GM23338 (cell line): ENCODE measurements at regions not wholly inside any gene's neighbourhood (a gene's known extent, or its start where the extent isn't known, plus 50 kb on each side); places are given as distances from the start of the nearest gene placed in this dataset.

Source experiments
- ATAC-seq: fragments of 200-7000 bp; cut with Tn5 transposase; 3 replicates; pipeline ENCODE4 v1.9.1; 2020
- DNase-seq: peaks from one replicate; pipeline ENCODE4 v3.0.0-alpha.2; 2015; ENCODE audit warnings: low spot score
- H2AFZ ChIP-seq: fragments of 200-600 bp; sonication (generic); 2 replicates; pipeline ENCODE4 v1.8.0; 2016; ENCODE audit warnings: antibody characterized with exemption, mild to moderate bottlenecking, moderate library complexity
- H3F3A ChIP-seq: fragments of 200-600 bp; sonication (generic); replicated peaks from 2 replicates; pipeline ENCODE4 v1.8.0; 2017; ENCODE audit warnings: antibody characterized with exemption, mixed run types, low read depth
- H3K27ac ChIP-seq: fragments of 200-600 bp; sonication (generic); 2 replicates; pipeline ENCODE4 v1.6.1; 2016; ENCODE audit warnings: low read depth
- H3K27me3 ChIP-seq: fragments of 200-600 bp; sonication (generic); 2 replicates; pipeline ENCODE4 v1.8.0; 2016; ENCODE audit warnings: mild to moderate bottlenecking, mixed run types, moderate library complexity; ENCODE audit not compliant: insufficient read depth
- H3K36me3 ChIP-seq: fragments of 200-600 bp; sonication (generic); 2 replicates; pipeline ENCODE4 v1.8.0; 2016; ENCODE audit warnings: mild to moderate bottlenecking; ENCODE audit not compliant: insufficient read depth
- H3K4me1 ChIP-seq: fragments of 200-600 bp; sonication (generic); 2 replicates; pipeline ENCODE4 v1.8.0; 2016; ENCODE audit warnings: mild to moderate bottlenecking, moderate library complexity; ENCODE audit not compliant: insufficient read depth
- H3K4me2 ChIP-seq: fragments of 200-600 bp; sonication (generic); 2 replicates; pipeline ENCODE4 v1.7.1; 2017; ENCODE audit warnings: mixed run types
- H3K4me3 ChIP-seq: fragments of 200-600 bp; sonication (generic); 2 replicates; pipeline ENCODE4 v1.6.1; 2016; ENCODE audit warnings: mixed run types
- H3K79me2 ChIP-seq: fragments of 200-600 bp; sonication (generic); replicated peaks from 2 replicates; pipeline ENCODE4 v1.8.0; 2017; ENCODE audit warnings: mild to moderate bottlenecking; ENCODE audit not compliant: insufficient read depth
- H3K9me2 ChIP-seq: fragments of 200-600 bp; sonication (generic); 2 replicates; pipeline ENCODE4 v1.8.0; 2017; ENCODE audit not compliant: insufficient read depth
- H4K20me1 ChIP-seq: fragments of 200-600 bp; sonication (generic); replicated peaks from 2 replicates; pipeline ENCODE4 v1.8.0; 2017; ENCODE audit warnings: mild to moderate bottlenecking; ENCODE audit not compliant: insufficient read depth
- H3K27ac Mint-ChIP-seq: 2 replicates; pipeline ENCODE4 v1.8.0; 2020; ENCODE audit warnings: inconsistent platforms, mild to moderate bottlenecking, moderate library complexity, mixed read lengths
- H3K27me3 Mint-ChIP-seq: 3 replicates; pipeline ENCODE4 v1.8.0; 2022; ENCODE audit warnings: low read depth, mild to moderate bottlenecking, moderate library complexity, mixed read lengths, inconsistent platforms; ENCODE audit not compliant: insufficient read depth, poor library complexity
- H3K36me3 Mint-ChIP-seq: 3 replicates; pipeline ENCODE4 v1.8.0; 2021; ENCODE audit warnings: low read depth, mild to moderate bottlenecking, inconsistent platforms, moderate library complexity, mixed read lengths
- H3K4me1 Mint-ChIP-seq: 3 replicates; pipeline ENCODE4 v1.8.0; 2020; ENCODE audit warnings: mild to moderate bottlenecking, inconsistent platforms, mixed read lengths
- H3K4me3 Mint-ChIP-seq: 3 replicates; pipeline ENCODE4 v1.8.0; 2021; ENCODE audit warnings: moderate library complexity, mild to moderate bottlenecking, inconsistent platforms, mixed read lengths
- H3K9me3 Mint-ChIP-seq: 3 replicates; pipeline ENCODE4 v1.8.0; 2020; ENCODE audit warnings: moderate library complexity, mild to moderate bottlenecking, inconsistent platforms, mixed read lengths
- CREB1 ChIP-seq: fragments of 250-450 bp; sonication (Bioruptor Pico); IDR thresholded peaks from 2 replicates; pipeline ENCODE4 v1.5.0; 2020; ENCODE audit warnings: low read depth, mild to moderate bottlenecking, moderate library complexity
- EZH2 ChIP-seq: fragments of 200-600 bp; sonication (generic); IDR thresholded peaks from one replicate; pipeline ENCODE4 v1.8.0; 2017; ENCODE audit warnings: antibody characterized with exemption, mild to moderate bottlenecking, low read depth; ENCODE audit not compliant: unreplicated experiment
- EZH2phosphoT487 ChIP-seq: fragments of 200-600 bp; sonication (generic); IDR thresholded peaks from one replicate; pipeline ENCODE4 v1.8.1; 2018; ENCODE audit warnings: antibody characterized with exemption; ENCODE audit not compliant: unreplicated experiment
- JUNB ChIP-seq: IDR thresholded peaks from one replicate; pipeline ENCODE4 v1.6.1; 2016; ENCODE audit warnings: antibody characterized with exemption; ENCODE audit not compliant: unreplicated experiment
- NANOG ChIP-seq: IDR thresholded peaks from 2 replicates; pipeline ENCODE4 v1.6.1; 2016; ENCODE audit warnings: antibody characterized with exemption, borderline replicate concordance
- POLR2AphosphoS5 ChIP-seq: IDR thresholded peaks from 2 replicates; pipeline ENCODE4 v1.6.1; 2016; ENCODE audit warnings: antibody characterized with exemption, low read depth
- ZNF114 ChIP-seq: fragments of 250-450 bp; sonication (Bioruptor Pico); IDR thresholded peaks from 2 replicates; pipeline ENCODE4 v1.5.0; 2020; ENCODE audit warnings: mild to moderate bottlenecking, moderate library complexity
- ZNF331 ChIP-seq: fragments of 250-450 bp; sonication (Bioruptor Pico); IDR thresholded peaks from 2 replicates; pipeline ENCODE4 v1.5.0; 2020; ENCODE audit warnings: low read depth, mild to moderate bottlenecking, moderate library complexity
- TF ChIP-seq, protein P1 (sequence below): IDR thresholded peaks from 2 replicates; pipeline ENCODE4 v1.6.1; 2016; ENCODE audit warnings: antibody characterized with exemption
- TF ChIP-seq, protein P2 (sequence below), 2 experiments: fragments of 200-600 bp in 1 of 2; sonication (generic) in 1 of 2; conservative IDR thresholded peaks; 2 replicates each; pipeline versions ENCODE4 v1.5.1 to v1.6.1; 2016 to 2017; ENCODE audit warnings: antibody characterized with exemption in 2 of 2, low read depth in 2 of 2, mild to moderate bottlenecking in 2 of 2, moderate library complexity in 1 of 2
- TF ChIP-seq, protein P3 (sequence below): IDR thresholded peaks from one replicate; pipeline ENCODE4 v1.6.1; 2018; ENCODE audit warnings: antibody characterized with exemption; ENCODE audit not compliant: unreplicated experiment

GRCh38 chr2:185337033-185337432 is 401.6 kb upstream of the FSIP2 start:
- Histone ChIP-seq H3K4me1 (no peaks in the 10 kb centered on the region), H3K36me3 (no peaks in the 10 kb centered on the region), H3K4me2 (no peak overlapping the region), H3K9me2 (no peaks in the 10 kb centered on the region), H2AFZ (no peak overlapping the region), H3K27ac (no peak overlapping the region), H3K4me3 (no peak overlapping the region), H3K79me2 (no peaks in the 10 kb centered on the region), H3F3A (no peaks in the 10 kb centered on the region), H4K20me1 (no peaks in the 10 kb centered on the region), H3K27me3 (no peaks in the 10 kb centered on the region)
- Mint-ChIP-seq H3K27me3 (peaks cover 1% of the 10 kb centered on the region), H3K4me3 (no peak overlapping the region), H3K36me3 (peaks cover 6% of the 10 kb centered on the region; the same call in 2 of the 3 replicates), H3K4me1 (no peaks in the 10 kb centered on the region), H3K27ac (no peak overlapping the region), H3K9me3 (peaks cover 9% of the 10 kb centered on the region)
- DNase-seq (peak; percentile 49), ATAC-seq (peak; percentile 78)
- TF ChIP-seq, protein P1, sequence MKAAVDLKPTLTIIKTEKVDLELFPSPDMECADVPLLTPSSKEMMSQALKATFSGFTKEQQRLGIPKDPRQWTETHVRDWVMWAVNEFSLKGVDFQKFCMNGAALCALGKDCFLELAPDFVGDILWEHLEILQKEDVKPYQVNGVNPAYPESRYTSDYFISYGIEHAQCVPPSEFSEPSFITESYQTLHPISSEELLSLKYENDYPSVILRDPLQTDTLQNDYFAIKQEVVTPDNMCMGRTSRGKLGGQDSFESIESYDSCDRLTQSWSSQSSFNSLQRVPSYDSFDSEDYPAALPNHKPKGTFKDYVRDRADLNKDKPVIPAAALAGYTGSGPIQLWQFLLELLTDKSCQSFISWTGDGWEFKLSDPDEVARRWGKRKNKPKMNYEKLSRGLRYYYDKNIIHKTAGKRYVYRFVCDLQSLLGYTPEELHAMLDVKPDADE = no peak
- TF ChIP-seq, protein P2, sequence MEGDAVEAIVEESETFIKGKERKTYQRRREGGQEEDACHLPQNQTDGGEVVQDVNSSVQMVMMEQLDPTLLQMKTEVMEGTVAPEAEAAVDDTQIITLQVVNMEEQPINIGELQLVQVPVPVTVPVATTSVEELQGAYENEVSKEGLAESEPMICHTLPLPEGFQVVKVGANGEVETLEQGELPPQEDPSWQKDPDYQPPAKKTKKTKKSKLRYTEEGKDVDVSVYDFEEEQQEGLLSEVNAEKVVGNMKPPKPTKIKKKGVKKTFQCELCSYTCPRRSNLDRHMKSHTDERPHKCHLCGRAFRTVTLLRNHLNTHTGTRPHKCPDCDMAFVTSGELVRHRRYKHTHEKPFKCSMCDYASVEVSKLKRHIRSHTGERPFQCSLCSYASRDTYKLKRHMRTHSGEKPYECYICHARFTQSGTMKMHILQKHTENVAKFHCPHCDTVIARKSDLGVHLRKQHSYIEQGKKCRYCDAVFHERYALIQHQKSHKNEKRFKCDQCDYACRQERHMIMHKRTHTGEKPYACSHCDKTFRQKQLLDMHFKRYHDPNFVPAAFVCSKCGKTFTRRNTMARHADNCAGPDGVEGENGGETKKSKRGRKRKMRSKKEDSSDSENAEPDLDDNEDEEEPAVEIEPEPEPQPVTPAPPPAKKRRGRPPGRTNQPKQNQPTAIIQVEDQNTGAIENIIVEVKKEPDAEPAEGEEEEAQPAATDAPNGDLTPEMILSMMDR (conservative IDR thresholded peaks at IDR 0.05; ENCODE audit: low read depth in 2 of 2) = peak; percentile 70 to 73
- no peak for TF ChIP-seq EZH2
- TF ChIP-seq, protein P3, sequence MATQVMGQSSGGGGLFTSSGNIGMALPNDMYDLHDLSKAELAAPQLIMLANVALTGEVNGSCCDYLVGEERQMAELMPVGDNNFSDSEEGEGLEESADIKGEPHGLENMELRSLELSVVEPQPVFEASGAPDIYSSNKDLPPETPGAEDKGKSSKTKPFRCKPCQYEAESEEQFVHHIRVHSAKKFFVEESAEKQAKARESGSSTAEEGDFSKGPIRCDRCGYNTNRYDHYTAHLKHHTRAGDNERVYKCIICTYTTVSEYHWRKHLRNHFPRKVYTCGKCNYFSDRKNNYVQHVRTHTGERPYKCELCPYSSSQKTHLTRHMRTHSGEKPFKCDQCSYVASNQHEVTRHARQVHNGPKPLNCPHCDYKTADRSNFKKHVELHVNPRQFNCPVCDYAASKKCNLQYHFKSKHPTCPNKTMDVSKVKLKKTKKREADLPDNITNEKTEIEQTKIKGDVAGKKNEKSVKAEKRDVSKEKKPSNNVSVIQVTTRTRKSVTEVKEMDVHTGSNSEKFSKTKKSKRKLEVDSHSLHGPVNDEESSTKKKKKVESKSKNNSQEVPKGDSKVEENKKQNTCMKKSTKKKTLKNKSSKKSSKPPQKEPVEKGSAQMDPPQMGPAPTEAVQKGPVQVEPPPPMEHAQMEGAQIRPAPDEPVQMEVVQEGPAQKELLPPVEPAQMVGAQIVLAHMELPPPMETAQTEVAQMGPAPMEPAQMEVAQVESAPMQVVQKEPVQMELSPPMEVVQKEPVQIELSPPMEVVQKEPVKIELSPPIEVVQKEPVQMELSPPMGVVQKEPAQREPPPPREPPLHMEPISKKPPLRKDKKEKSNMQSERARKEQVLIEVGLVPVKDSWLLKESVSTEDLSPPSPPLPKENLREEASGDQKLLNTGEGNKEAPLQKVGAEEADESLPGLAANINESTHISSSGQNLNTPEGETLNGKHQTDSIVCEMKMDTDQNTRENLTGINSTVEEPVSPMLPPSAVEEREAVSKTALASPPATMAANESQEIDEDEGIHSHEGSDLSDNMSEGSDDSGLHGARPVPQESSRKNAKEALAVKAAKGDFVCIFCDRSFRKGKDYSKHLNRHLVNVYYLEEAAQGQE = no peak
- no peak for TF ChIP-seq NANOG
- no peak for TF ChIP-seq CREB1

DNA sequence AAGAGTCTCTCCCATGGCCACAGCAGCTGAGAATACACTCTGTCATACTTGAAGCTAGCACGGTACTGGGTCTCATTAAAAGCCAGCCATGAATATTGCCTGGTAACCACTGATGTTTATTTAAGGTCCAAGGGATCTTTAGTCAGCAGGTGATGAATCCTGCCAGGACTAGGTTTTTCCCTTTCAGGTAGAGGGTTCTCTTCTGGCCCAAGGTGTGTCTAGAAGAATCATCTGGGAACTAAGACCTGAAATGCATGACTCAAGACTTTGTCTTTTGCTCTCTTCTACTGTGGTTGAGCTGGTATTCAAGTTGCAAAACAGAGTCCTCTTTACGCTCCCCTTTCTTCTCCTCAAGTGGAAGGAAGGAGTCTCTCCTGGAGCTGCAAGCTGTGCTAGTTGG is 400.5 kb upstream of the FSIP2 start:
- no peaks in the 10 kb centered on the region for H3F3A ChIP-seq
- no peaks in the 10 kb centered on the region for H3K79me2 ChIP-seq
- Mint-ChIP-seq H3K4me1 (no peaks in the 10 kb centered on the region), H3K36me3 (peaks cover 6% of the 10 kb centered on the region; the same call in 2 of the 3 replicates), H3K27me3 (peaks cover 1% of the 10 kb centered on the region), H3K9me3 (peaks cover 9% of the 10 kb centered on the region), H3K27ac (no peak overlapping the region), H3K4me3 (no peak overlapping the region)
- no peak for DNase-seq
- no peak overlapping the region for H3K4me2 ChIP-seq
- H3K4me1 ChIP-seq = no peaks in the 10 kb centered on the region
- no peaks in the 10 kb centered on the region for H3K27me3 ChIP-seq
- H3K27ac ChIP-seq = no peak overlapping the region
- H3K9me2 ChIP-seq = no peaks in the 10 kb centered on the region
- no peak overlapping the region for H3K4me3 ChIP-seq
- no peaks in the 10 kb centered on the region for H3K36me3 ChIP-seq
- no peak overlapping the region for H2AFZ ChIP-seq
- H4K20me1 ChIP-seq = no peaks in the 10 kb centered on the region
- ATAC-seq = no peak
- TF ChIP-seq ZNF114 (CRISPR knock-in tag) (no peak), NANOG (no peak), ZNF331 (CRISPR knock-in tag) (no peak), EZH2phosphoT487 (no peak), EZH2 (no peak), POLR2AphosphoS5 (no peak), JUNB (no peak), CREB1 (no peak)
- TF ChIP-seq, protein P1 = no peak
- TF ChIP-seq, protein P3 = no peak
